Neuronal stem cell (in vitro differentiated cells): ENCODE measurements at regions not wholly inside any gene's neighbourhood (a gene's known extent, or its start where the extent isn't known, plus 50 kb on each side); places are given as distances from the start of the nearest gene placed in this dataset.

ENCODE experiments used
- DNase-seq: peaks from one replicate; pipeline ENCODE4 v3.0.0-alpha.2; 2013; ENCODE audit warnings: low spot score
- H2AFZ ChIP-seq: one replicate; pipeline ENCODE4 v1.6.1; 2013; ENCODE audit warnings: mild to moderate bottlenecking, low read length, inconsistent platforms
- H2AK5ac ChIP-seq: 2 replicates; pipeline ENCODE4 v1.6.1; 2013; ENCODE audit warnings: low read depth, mild to moderate bottlenecking, inconsistent platforms, low read length, moderate library complexity, mixed read lengths
- H2BK120ac ChIP-seq: 2 replicates; pipeline ENCODE4 v1.6.1; 2013; ENCODE audit warnings: low read depth, mild to moderate bottlenecking, inconsistent platforms, low read length, moderate library complexity, mixed read lengths
- H2BK12ac ChIP-seq: one replicate; pipeline ENCODE4 v1.6.1; 2013; ENCODE audit warnings: low read length, inconsistent platforms
- H2BK15ac ChIP-seq: 2 replicates; pipeline ENCODE4 v1.6.1; 2013; ENCODE audit warnings: mild to moderate bottlenecking, low read length, inconsistent platforms, mixed read lengths
- H2BK5ac ChIP-seq: one replicate; pipeline ENCODE4 v1.6.1; 2013; ENCODE audit warnings: inconsistent platforms, mild to moderate bottlenecking, low read length, moderate library complexity
- H3K14ac ChIP-seq: one replicate; pipeline ENCODE4 v1.6.1; 2013; ENCODE audit warnings: low read length, inconsistent platforms
- H3K18ac ChIP-seq: 2 replicates; pipeline ENCODE4 v1.6.1; 2013; ENCODE audit warnings: low read length, inconsistent platforms
- H3K23ac ChIP-seq: 2 replicates; pipeline ENCODE4 v1.6.1; 2013; ENCODE audit warnings: low read depth, mild to moderate bottlenecking, mixed read lengths, low read length, inconsistent platforms; ENCODE audit not compliant: poor library complexity
- H3K27ac ChIP-seq: replicated peaks from 3 replicates; pipeline ENCODE4 v1.5.1; 2013; ENCODE audit warnings: low read length, inconsistent platforms
- H3K27me3 ChIP-seq, 3 experiments: 2 replicates each; pipeline ENCODE4 v1.6.1; 2013; ENCODE audit warnings: low read length in 3 of 3, mild to moderate bottlenecking in 2 of 3, inconsistent platforms in 1 of 3, low read depth in 1 of 3, mixed read lengths in 1 of 3, moderate library complexity in 1 of 3; ENCODE audit not compliant: control insufficient read depth in 3 of 3, insufficient read depth in 3 of 3
- H3K36me3 ChIP-seq, 2 donors: replicated peaks in 1 of 2; 2 replicates each; pipeline ENCODE4 v1.6.1; 2013; ENCODE audit warnings: low read length in 2 of 2; ENCODE audit not compliant: control insufficient read depth in 2 of 2, insufficient read depth in 2 of 2
- H3K4ac ChIP-seq: 2 replicates; pipeline ENCODE4 v1.6.1; 2013; ENCODE audit warnings: inconsistent platforms, mild to moderate bottlenecking, low read length, moderate library complexity
- H3K4me1 ChIP-seq, 2 donors: 1 replicate in 1 of 2; 2 replicates in 1 of 2; pipeline ENCODE4 v1.6.1; 2013; ENCODE audit warnings: low read length in 2 of 2, low read depth in 1 of 2; ENCODE audit not compliant: control insufficient read depth in 2 of 2, insufficient read depth in 1 of 2
- H3K4me2 ChIP-seq: one replicate; pipeline ENCODE4 v1.6.1; 2013; ENCODE audit warnings: mild to moderate bottlenecking, low read length, inconsistent platforms; ENCODE audit not compliant: insufficient read depth, poor library complexity, severe bottlenecking
- H3K4me3 ChIP-seq, 2 donors: 2 replicates each; pipeline ENCODE4 v1.5.1; 2013; ENCODE audit warnings: low read length in 2 of 2, mild to moderate bottlenecking in 2 of 2, inconsistent platforms in 1 of 2, moderate library complexity in 1 of 2
- H3K79me1 ChIP-seq: one replicate; pipeline ENCODE4 v1.6.1; 2013; ENCODE audit warnings: low read depth, mild to moderate bottlenecking, inconsistent platforms, low read length, moderate library complexity
- H3K9ac ChIP-seq: one replicate; pipeline ENCODE4 v1.6.1; 2013; ENCODE audit warnings: mild to moderate bottlenecking, low read depth, low read length, inconsistent platforms; ENCODE audit not compliant: poor library complexity
- H3K9me3 ChIP-seq, 2 donors: replicated peaks in 1 of 2; 2 replicates each; pipeline versions ENCODE3 to v1.6.1; 2013; ENCODE audit warnings: low read length in 2 of 2, mild to moderate bottlenecking in 2 of 2, inconsistent platforms in 1 of 2, low read depth in 1 of 2, mixed read lengths in 1 of 2, moderate library complexity in 1 of 2; ENCODE audit not compliant: control insufficient read depth in 2 of 2, insufficient read depth in 1 of 2
- H4K8ac ChIP-seq: one replicate; pipeline ENCODE4 v1.6.1; 2013; ENCODE audit warnings: low read depth, mild to moderate bottlenecking, inconsistent platforms, low read length, moderate library complexity
- H4K91ac ChIP-seq: one replicate; pipeline ENCODE4 v1.6.1; 2013; ENCODE audit warnings: low read length, low read depth, mild to moderate bottlenecking, inconsistent platforms; ENCODE audit not compliant: poor library complexity
- WGBS, 2 donors: extraction: QIAGEN DNeasy Blood & Tissue Kit; methylation state at CpG; one replicate each; pipeline ENCODE4 v1.1.7; 2013; ENCODE audit warnings: missing lambda C conversion rate in 2 of 2, mixed read lengths in 1 of 2; ENCODE audit not compliant: insufficient read length in 2 of 2, insufficient replicate concordance in 1 of 2; ENCODE audit errors: extremely low coverage in 2 of 2; 5-methylcytosine and 5-hydroxymethylcytosine counted together

GRCh38 chr11:44409558-44410236 lies 99.8 kb upstream of the ALX4 start:
- WGBS, 2 donors, result no CpG with 5 or more reads among the region's 9 CpGs
- Histone ChIP-seq H2BK120ac (no peak overlapping the region), H3K14ac (no peak overlapping the region), H4K8ac (no peak overlapping the region), H3K18ac (no peak overlapping the region), H3K4me3 (no peak overlapping the region), H3K79me1 (no peaks in the 10 kb centered on the region), H3K27ac (no peak overlapping the region), H2AK5ac (no peak overlapping the region), H4K91ac (no peak overlapping the region), H3K4ac (no peak overlapping the region), H2BK12ac (no peak overlapping the region), H3K4me2 (no peak overlapping the region), H3K9ac (no peak overlapping the region), H2AFZ (no peak overlapping the region), H3K23ac (no peak overlapping the region), H2BK15ac (no peak overlapping the region), H3K36me3 (no peaks in the 10 kb centered on the region), H3K27me3 (peaks cover 0 to 6% (median 0%) of the 10 kb centered on the region in 3 experiments), H2BK5ac (no peak overlapping the region), H3K9me3 (no peaks in the 10 kb centered on the region), H3K4me1 (peaks cover 0 to 6% of the 10 kb centered on the region in 2 donors)
- DNase-seq, result no peak

DNA sequence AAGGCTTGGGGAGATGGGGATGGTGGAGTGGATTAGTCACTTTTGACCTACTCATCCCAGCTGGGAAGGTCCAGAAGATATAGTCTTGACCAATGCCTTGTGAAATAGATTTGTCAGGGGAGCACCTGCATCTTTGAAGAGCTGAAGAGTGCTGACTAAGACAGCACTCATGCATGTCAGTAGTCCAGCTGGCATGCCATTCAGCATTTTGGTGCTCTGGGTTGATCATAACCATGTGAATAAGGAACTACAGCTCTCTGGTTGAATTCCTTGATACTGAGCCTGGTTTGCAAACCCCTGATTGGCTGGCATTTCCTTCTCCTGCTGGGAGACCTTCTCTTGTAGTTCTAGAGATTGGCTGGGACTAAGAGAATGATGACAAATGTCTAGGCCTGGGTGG lies 106.8 kb upstream of the ALX4 start:
- Histone ChIP-seq H3K14ac (no peak overlapping the region), H3K79me1 (no peaks in the 10 kb centered on the region), H2BK15ac (no peak overlapping the region), H3K4me3 (no peak overlapping the region), H3K9ac (no peak overlapping the region), H3K36me3 (no peaks in the 10 kb centered on the region), H2AK5ac (no peak overlapping the region), H2AFZ (no peak overlapping the region), H3K23ac (no peak overlapping the region), H2BK120ac (no peak overlapping the region), H3K4ac (no peak overlapping the region), H4K91ac (no peak overlapping the region), H3K18ac (no peak overlapping the region), H3K4me1 (peaks cover 2 to 10% of the 10 kb centered on the region in 2 donors), H4K8ac (no peak overlapping the region), H3K9me3 (no peaks in the 10 kb centered on the region), H3K4me2 (no peak overlapping the region), H2BK12ac (no peak overlapping the region), H3K27me3 (peaks cover 0 to 2% (median 0%) of the 10 kb centered on the region in 3 experiments), H2BK5ac (no peak overlapping the region), H3K27ac (no peak overlapping the region)
- DNase-seq, result no peak

DNA sequence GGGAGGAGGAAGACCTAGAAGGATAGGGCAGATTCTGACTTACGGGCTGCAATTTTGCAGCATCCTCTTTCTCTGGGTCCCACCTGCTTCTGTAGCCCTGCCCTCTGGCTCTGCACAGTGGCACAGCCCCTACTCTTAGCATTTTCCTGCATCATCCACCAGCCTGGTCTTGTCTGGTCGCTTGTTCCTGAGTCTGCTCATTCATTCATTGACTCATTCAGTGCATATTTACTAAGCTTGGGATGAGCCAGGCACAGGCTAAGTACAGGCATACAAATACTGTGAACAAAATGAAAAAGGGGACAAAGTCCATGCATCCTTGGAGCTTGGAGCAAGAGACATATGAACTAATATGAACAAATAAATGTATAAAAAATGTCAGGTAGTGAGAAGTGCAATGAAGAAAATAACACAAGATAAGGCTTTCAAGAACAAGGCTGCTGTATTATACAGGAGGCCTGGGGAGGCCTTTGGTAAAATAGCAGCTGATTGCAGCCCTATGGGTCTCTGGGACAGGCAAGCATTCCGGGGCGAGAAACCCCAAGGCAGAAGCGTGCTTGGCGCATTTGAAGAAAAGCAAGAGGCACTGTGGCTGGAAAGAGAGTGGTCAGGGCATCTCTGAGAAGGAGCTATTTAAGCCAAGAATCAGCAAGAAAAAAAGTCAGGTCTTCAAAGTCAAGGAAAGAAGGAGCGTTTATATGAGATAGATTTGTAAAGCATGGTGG lies 108.0 kb upstream of the ALX4 start:
- no peak for DNase-seq
- Histone ChIP-seq H3K4ac (no peak overlapping the region), H3K4me2 (no peak overlapping the region), H4K8ac (no peak overlapping the region), H4K91ac (no peak overlapping the region), H3K27ac (no peak overlapping the region), H3K4me3 (no peak overlapping the region), H3K27me3 (peaks cover 0 to 2% (median 0%) of the 10 kb centered on the region in 3 experiments), H2BK120ac (no peak overlapping the region), H3K9ac (peak overlapping the region; percentile 61), H2BK5ac (no peak overlapping the region), H3K4me1 (peaks cover 2 to 11% of the 10 kb centered on the region in 2 donors), H2AK5ac (no peak overlapping the region), H3K79me1 (no peaks in the 10 kb centered on the region), H3K14ac (no peak overlapping the region), H2AFZ (no peak overlapping the region), H3K9me3 (no peaks in the 10 kb centered on the region), H3K23ac (no peak overlapping the region), H3K36me3 (no peaks in the 10 kb centered on the region), H3K18ac (no peak overlapping the region), H2BK15ac (no peak overlapping the region), H2BK12ac (no peak overlapping the region)
- WGBS, 2 donors, result no CpG with 5 or more reads among the region's 7 CpGs

- Histone ChIP-seq H3K9ac (no peak overlapping the region), H3K27me3 (peaks cover 0 to 2% (median 0%) of the 10 kb centered on the region in 3 experiments), H4K91ac (no peak overlapping the region), H3K23ac (no peak overlapping the region), H3K4me3 (no peak overlapping the region), H3K14ac (no peak overlapping the region), H4K8ac (no peak overlapping the region), H2BK15ac (no peak overlapping the region), H3K79me1 (no peaks in the 10 kb centered on the region), H3K4ac (no peak overlapping the region), H2AFZ (no peak overlapping the region), H2BK120ac (no peak overlapping the region), H2BK5ac (no peak overlapping the region), H3K4me1 (peaks cover 2 to 11% of the 10 kb centered on the region in 2 donors), H3K9me3 (no peaks in the 10 kb centered on the region), H3K36me3 (no peaks in the 10 kb centered on the region), H2BK12ac (no peak overlapping the region), H3K27ac (no peak overlapping the region), H2AK5ac (no peak overlapping the region), H3K4me2 (no peak overlapping the region), H3K18ac (no peak overlapping the region)
- no CpG with 5 or more reads among the region's 7 CpGs for WGBS, 2 donors
- DNase-seq, result no peak
Measured at GRCh38 chr11:44418456-44418830, 108.5 kb upstream of the ALX4 start.
